CD8-positive, alpha-beta memory T cell (primary cell): ENCODE measurements at regions not wholly inside any gene's neighbourhood (a gene's known extent, or its start where the extent isn't known, plus 50 kb on each side); places are given as distances from the start of the nearest gene placed in this dataset.
A peak's percentile ranks its signal among the peaks of the same experiment; 100 is the strongest.
"Not testable (repeated sequence)": the region's sequence is repeated elsewhere in the genome, so short reads cannot be mapped to it uniquely, and the experiment has no call there.

ENCODE experiments used
- CTCF ChIA-PET: fragments of 350-600 bp; sonication (Branson Sonifier 250); formaldehyde crosslinking; loops from one replicate; lab custom pipeline; 2021; ENCODE audit warnings: antibody characterized with exemption; lab: Charles Lee
- POLR2A ChIA-PET: fragments of 350-600 bp; sonication (Branson Sonifier 250); formaldehyde crosslinking; loops from one replicate; lab custom pipeline; 2021; ENCODE audit warnings: antibody characterized with exemption; lab: Charles Lee
- DNase-seq, 5 donors: peaks; one replicate each; pipeline versions ENCODE4 v3.0.0 to v3.0.0-alpha.2; 2020 to 2022; ENCODE audit warnings: mixed read lengths in 1 of 5
- H3K27ac ChIP-seq: one replicate; pipeline ENCODE4 v1.7.0; 2013; ENCODE audit warnings: low read depth, mild to moderate bottlenecking, low read length, moderate library complexity
- H3K27me3 ChIP-seq: 2 replicates; pipeline ENCODE4 v1.7.0; 2013; ENCODE audit warnings: low read length, mild to moderate bottlenecking; ENCODE audit not compliant: insufficient read depth, poor library complexity, severe bottlenecking
- H3K36me3 ChIP-seq: 2 replicates; pipeline ENCODE4 v1.7.0; 2013; ENCODE audit warnings: mild to moderate bottlenecking, low read length, moderate library complexity; ENCODE audit not compliant: insufficient read depth
- H3K4me1 ChIP-seq: 2 replicates; pipeline ENCODE4 v1.7.0; 2013; ENCODE audit warnings: mild to moderate bottlenecking, low read length, moderate library complexity; ENCODE audit not compliant: insufficient read depth
- H3K4me3 ChIP-seq: 2 replicates; pipeline ENCODE4 v1.7.0; 2013; ENCODE audit warnings: mild to moderate bottlenecking, low read length
- H3K9me3 ChIP-seq: 2 replicates; pipeline ENCODE4 v1.7.0; 2013; ENCODE audit warnings: mild to moderate bottlenecking, low read length
- H3K27ac Mint-ChIP-seq, 8 donors: one replicate each; pipeline ENCODE4 v1.8.0; 2020 to 2021; ENCODE audit warnings: mixed read lengths in 8 of 8, mild to moderate bottlenecking in 6 of 8, inconsistent platforms in 3 of 8, moderate library complexity in 3 of 8
- H3K27me3 Mint-ChIP-seq, 2 donors: one replicate each; pipeline ENCODE4 v1.8.0; 2020 to 2021; ENCODE audit warnings: mixed read lengths in 2 of 2, mild to moderate bottlenecking in 1 of 2, moderate library complexity in 1 of 2
- H3K36me3 Mint-ChIP-seq, 3 donors: one replicate each; pipeline ENCODE4 v1.8.0; 2020 to 2021; ENCODE audit warnings: mixed read lengths in 3 of 3, inconsistent platforms in 1 of 3, mild to moderate bottlenecking in 1 of 3
- H3K4me1 Mint-ChIP-seq, 3 donors: one replicate each; pipeline ENCODE4 v1.8.0; 2020 to 2021; ENCODE audit warnings: mixed read lengths in 3 of 3, inconsistent platforms in 1 of 3, mild to moderate bottlenecking in 1 of 3
- H3K4me3 Mint-ChIP-seq, 7 donors: one replicate each; pipeline ENCODE4 v1.8.0; 2020 to 2021; ENCODE audit warnings: mixed read lengths in 7 of 7, mild to moderate bottlenecking in 6 of 7, moderate library complexity in 4 of 7, inconsistent platforms in 2 of 7
- H3K9me3 Mint-ChIP-seq, 5 donors: one replicate each; pipeline ENCODE4 v1.8.0; 2020 to 2022; ENCODE audit warnings: mixed read lengths in 5 of 5, mild to moderate bottlenecking in 3 of 5, moderate library complexity in 2 of 5, inconsistent platforms in 1 of 5

GRCh38 chr14:106373653-106374110 is 847.3 kb downstream of the TMEM121 start:
- H3K27ac ChIP-seq, H3K36me3 Mint-ChIP-seq, H3K27me3 ChIP-seq, POLR2A ChIA-PET, H3K36me3 ChIP-seq, H3K9me3 Mint-ChIP-seq, H3K4me3 ChIP-seq, DNase-seq, H3K9me3 ChIP-seq: not testable (repeated sequence)
- CTCF ChIA-PET = interaction anchor here (1.0 to 2.0 kb wide), 5 partner anchors 22 to 116 kb away, joined by 3 to 8 read pairs (median 5); no protein-coding TSS in a partner anchor
- H3K4me3 Mint-ChIP-seq = peak overlapping the region in 6 of 7 donors; percentile 27 to 72 (median 41)
- peaks cover 9 to 18% (median 15%) of the 10 kb centered on the region in 3 donors for H3K4me1 Mint-ChIP-seq
- peaks cover 17% of the 10 kb centered on the region for H3K4me1 ChIP-seq
- H3K27ac Mint-ChIP-seq = peak overlapping the region in 1 of 8 donors; percentile 12
- H3K27me3 Mint-ChIP-seq = peaks cover 6 to 11% of the 10 kb centered on the region in 2 donors

- Histone ChIP-seq H3K36me3 (no peaks in the 10 kb centered on the region), H3K27ac (no peak overlapping the region), H3K27me3 (no peaks in the 10 kb centered on the region), H3K9me3 (no peaks in the 10 kb centered on the region), H3K4me1 (peaks cover 17% of the 10 kb centered on the region), H3K4me3 (no peak overlapping the region)
- Mint-ChIP-seq H3K4me3 (no peak overlapping the region), H3K4me1 (peaks cover 9 to 18% (median 15%) of the 10 kb centered on the region in 3 donors), H3K36me3 (no peaks in the 10 kb centered on the region), H3K9me3 (no peaks in the 10 kb centered on the region), H3K27me3 (peaks cover 4 to 30% of the 10 kb centered on the region in 2 donors), H3K27ac (no peak overlapping the region)
- ChIA-PET POLR2A (no interaction called here), CTCF (no interaction called here)
- DNase-seq = no peak
Observed at GRCh38 chr14:106377432-106377831, 851.0 kb downstream of the TMEM121 start.

- ChIA-PET CTCF (no interaction called here), POLR2A (no interaction called here)
- no peak overlapping the region for H3K4me3 Mint-ChIP-seq
- no peaks in the 10 kb centered on the region for H3K36me3 Mint-ChIP-seq
- no peaks in the 10 kb centered on the region for H3K9me3 Mint-ChIP-seq
- Histone ChIP-seq H3K4me3 (no peak overlapping the region), H3K4me1 (peaks cover 13% of the 10 kb centered on the region), H3K27ac (no peak overlapping the region), H3K27me3 (no peaks in the 10 kb centered on the region), H3K9me3 (no peaks in the 10 kb centered on the region), H3K36me3 (no peaks in the 10 kb centered on the region)
- DNase-seq = peak in 1 of 5 donors; percentile 5
- no peak overlapping the region for H3K27ac Mint-ChIP-seq
- H3K27me3 Mint-ChIP-seq = peaks cover 4 to 29% of the 10 kb centered on the region in 2 donors
- peaks cover 5 to 10% (median 10%) of the 10 kb centered on the region in 3 donors for H3K4me1 Mint-ChIP-seq
Observed at GRCh38 chr14:106378191-106378590, 851.8 kb downstream of the TMEM121 start.

- Mint-ChIP-seq H3K4me1 (no peaks in the 10 kb centered on the region), H3K36me3 (no peaks in the 10 kb centered on the region), H3K27me3 (peaks cover 6 to 41% of the 10 kb centered on the region in 2 donors), H3K27ac (no peak overlapping the region), H3K4me3 (no peak overlapping the region), H3K9me3 (peaks cover 0 to 2% (median 0%) of the 10 kb centered on the region in 5 donors)
- H3K4me3 ChIP-seq = no peak overlapping the region
- no peaks in the 10 kb centered on the region for H3K4me1 ChIP-seq
- H3K27ac ChIP-seq = no peak overlapping the region
- ChIA-PET CTCF (no interaction called here), POLR2A (no interaction called here)
- H3K27me3 ChIP-seq = no peaks in the 10 kb centered on the region
- no peak for DNase-seq
- no peaks in the 10 kb centered on the region for H3K36me3 ChIP-seq
- H3K9me3 ChIP-seq = no peaks in the 10 kb centered on the region
Observed at GRCh38 chr14:106380740-106381139, 854.4 kb downstream of the TMEM121 start.

- POLR2A ChIA-PET, H3K27me3 ChIP-seq, H3K36me3 Mint-ChIP-seq, H3K9me3 Mint-ChIP-seq, DNase-seq, H3K27ac Mint-ChIP-seq, H3K4me1 Mint-ChIP-seq, H3K4me3 Mint-ChIP-seq, H3K4me3 ChIP-seq, H3K9me3 ChIP-seq, H3K27ac ChIP-seq, H3K4me1 ChIP-seq, H3K36me3 ChIP-seq, CTCF ChIA-PET: not testable (repeated sequence)
- peaks cover 25 to 55% of the 10 kb centered on the region in 2 donors for H3K27me3 Mint-ChIP-seq
Observed at GRCh38 chr14:106389186-106389585, 862.8 kb downstream of the TMEM121 start.

- Mint-ChIP-seq H3K4me3 (no peak overlapping the region), H3K4me1 (peaks cover 13 to 15% (median 14%) of the 10 kb centered on the region in 3 donors), H3K27me3 (peaks cover 22 to 49% of the 10 kb centered on the region in 2 donors), H3K27ac (no peak overlapping the region), H3K36me3 (peaks cover 0 to 2% (median 0%) of the 10 kb centered on the region in 3 donors), H3K9me3 (no peaks in the 10 kb centered on the region)
- POLR2A ChIA-PET = no interaction called here
- Histone ChIP-seq H3K27me3 (no peaks in the 10 kb centered on the region), H3K4me1 (peaks cover 4% of the 10 kb centered on the region), H3K9me3 (no peaks in the 10 kb centered on the region), H3K4me3 (no peak overlapping the region), H3K27ac (no peak overlapping the region), H3K36me3 (no peaks in the 10 kb centered on the region)
- DNase-seq = no peak
- CTCF ChIA-PET = no interaction called here
Observed at GRCh38 chr14:106390401-106390800, 864.0 kb downstream of the TMEM121 start.

GRCh38 chr14:106390947-106391346 is 864.6 kb downstream of the TMEM121 start:
- H3K9me3 ChIP-seq = no peaks in the 10 kb centered on the region
- no peak overlapping the region for H3K27ac ChIP-seq
- Mint-ChIP-seq H3K27me3 (peaks cover 22 to 44% of the 10 kb centered on the region in 2 donors), H3K27ac (no peak overlapping the region), H3K4me3 (no peak overlapping the region), H3K36me3 (peaks cover 0 to 2% (median 0%) of the 10 kb centered on the region in 3 donors), H3K4me1 (peaks cover 19 to 20% (median 20%) of the 10 kb centered on the region in 3 donors), H3K9me3 (no peaks in the 10 kb centered on the region)
- CTCF ChIA-PET = no interaction called here
- no peak overlapping the region for H3K4me3 ChIP-seq
- peaks cover 9% of the 10 kb centered on the region for H3K4me1 ChIP-seq
- no peaks in the 10 kb centered on the region for H3K27me3 ChIP-seq
- no peaks in the 10 kb centered on the region for H3K36me3 ChIP-seq
- no peak for DNase-seq
- POLR2A ChIA-PET = no interaction called here

- no peak overlapping the region for H3K27ac Mint-ChIP-seq
- no peaks in the 10 kb centered on the region for H3K36me3 Mint-ChIP-seq
- DNase-seq = no peak
- H3K36me3 ChIP-seq = no peaks in the 10 kb centered on the region
- no peaks in the 10 kb centered on the region for H3K9me3 ChIP-seq
- POLR2A ChIA-PET = no interaction called here
- H3K4me3 ChIP-seq = no peak overlapping the region
- H3K27ac ChIP-seq = no peak overlapping the region
- no peak overlapping the region for H3K4me3 Mint-ChIP-seq
- H3K27me3 ChIP-seq = no peaks in the 10 kb centered on the region
- H3K4me1 ChIP-seq = peaks cover 22% of the 10 kb centered on the region
- peaks cover 20 to 37% of the 10 kb centered on the region in 2 donors for H3K27me3 Mint-ChIP-seq
- CTCF ChIA-PET = no interaction called here
- H3K4me1 Mint-ChIP-seq = peaks cover 35 to 43% (median 41%) of the 10 kb centered on the region in 3 donors
- no peaks in the 10 kb centered on the region for H3K9me3 Mint-ChIP-seq
Observed at GRCh38 chr14:106393742-106394141, 867.4 kb downstream of the TMEM121 start.
